ENCODE measurements at regions not wholly inside any gene's neighbourhood (a gene's known extent, or its start where the extent isn't known, plus 50 kb on each side); places are given as distances from the start of the nearest gene placed in this dataset.

- Histone ChIP-seq H3K27me3 (no peaks in the 10 kb centered on the region), H3K4me3 (no peak overlapping the region), H3K36me3 (no peaks in the 10 kb centered on the region), H3K27ac (no peak overlapping the region), H3K9me3 (no peaks in the 10 kb centered on the region), H3K4me1 (no peaks in the 10 kb centered on the region)
- intact Hi-C loops (cut with DNase I), result no loop called here
- no peak for TF ChIP-seq CTCF (IDR thresholded peaks at IDR 0.05)
- TF ChIP-seq POLR2A (IDR thresholded peaks at IDR 0.05), result no peak
- DNase-seq, result no peak
- WGBS (ENCODE audit: insufficient coverage, low coverage, low lambda C conversion rate, missing lambda C conversion rate), result 56% methylated on average over 3 of the region's 3 CpGs
- no peak for ATAC-seq
Observed at GRCh38 chr12:25822281-25822680, 136.2 kb upstream of the RASSF8 start.

GRCh38 chr12:25824734-25825133, 133.7 kb upstream of the RASSF8 start:
- no peaks in the 10 kb centered on the region for H3K36me3 ChIP-seq
- no peak overlapping the region for H3K27ac ChIP-seq
- no peak for ATAC-seq
- no peaks in the 10 kb centered on the region for H3K4me1 ChIP-seq
- no peak for DNase-seq
- intact Hi-C loops (cut with DNase I), result no loop called here
- no peak overlapping the region for H3K4me3 ChIP-seq
- H3K9me3 ChIP-seq, result no peaks in the 10 kb centered on the region
- no peaks in the 10 kb centered on the region for H3K27me3 ChIP-seq
- no peak for TF ChIP-seq POLR2A (IDR thresholded peaks at IDR 0.05)
- TF ChIP-seq CTCF (IDR thresholded peaks at IDR 0.05), result no peak
- WGBS (ENCODE audit: insufficient coverage, low coverage, low lambda C conversion rate, missing lambda C conversion rate), result 60% methylated on average over 2 of the region's 2 CpGs

- ATAC-seq, result no peak
- H3K27ac ChIP-seq, result no peak overlapping the region
Observed at GRCh38 chr12:25825446-25825845, 133.0 kb upstream of the RASSF8 start.

GRCh38 chr12:25827141-25827540, 131.3 kb upstream of the RASSF8 start:
- 82% methylated on average over 1 of the region's 1 CpG for WGBS (ENCODE audit: insufficient coverage, low coverage, low lambda C conversion rate, missing lambda C conversion rate)
- H3K27me3 ChIP-seq, result no peaks in the 10 kb centered on the region
- H3K36me3 ChIP-seq, result no peaks in the 10 kb centered on the region
- no peak overlapping the region for H3K27ac ChIP-seq
- no peak overlapping the region for H3K4me3 ChIP-seq
- no peak for TF ChIP-seq CTCF (IDR thresholded peaks at IDR 0.05)
- TF ChIP-seq POLR2A (IDR thresholded peaks at IDR 0.05), result no peak
- DNase-seq (no peak), ATAC-seq (no peak)
- no peaks in the 10 kb centered on the region for H3K9me3 ChIP-seq
- intact Hi-C loops (cut with DNase I), result no loop called here
- no peaks in the 10 kb centered on the region for H3K4me1 ChIP-seq

More at GRCh38 chr12:25825446-25825845, 133.0 kb upstream of the RASSF8 start:
- H3K9me3 ChIP-seq, result no peaks in the 10 kb centered on the region
- DNase-seq, result no peak
- intact Hi-C loops (cut with DNase I), result no loop called here
- no peak overlapping the region for H3K4me3 ChIP-seq
- WGBS (ENCODE audit: insufficient coverage, low coverage, low lambda C conversion rate, missing lambda C conversion rate), result 77% methylated on average over 6 of the region's 6 CpGs
- H3K27me3 ChIP-seq, result no peaks in the 10 kb centered on the region
- H3K36me3 ChIP-seq, result no peaks in the 10 kb centered on the region
- TF ChIP-seq POLR2A (IDR thresholded peaks at IDR 0.05) (no peak), CTCF (IDR thresholded peaks at IDR 0.05) (no peak)
- no peaks in the 10 kb centered on the region for H3K4me1 ChIP-seq

GRCh38 chr12:25827747-25828146, 130.7 kb upstream of the RASSF8 start:
- DNase-seq, result no peak
- H3K27me3 ChIP-seq, result no peaks in the 10 kb centered on the region
- no peak overlapping the region for H3K4me3 ChIP-seq
- TF ChIP-seq POLR2A (IDR thresholded peaks at IDR 0.05) (no peak), CTCF (IDR thresholded peaks at IDR 0.05) (no peak)
- no peaks in the 10 kb centered on the region for H3K4me1 ChIP-seq
- ATAC-seq, result no peak
- 47% methylated on average over 3 of the region's 3 CpGs for WGBS (ENCODE audit: insufficient coverage, low coverage, low lambda C conversion rate, missing lambda C conversion rate)
- H3K9me3 ChIP-seq, result no peaks in the 10 kb centered on the region
- H3K27ac ChIP-seq, result no peak overlapping the region
- H3K36me3 ChIP-seq, result no peaks in the 10 kb centered on the region
- intact Hi-C loops (cut with DNase I), result no loop called here
